ENCODE measurements at regions not wholly inside any gene's neighbourhood (a gene's known extent, or its start where the extent isn't known, plus 50 kb on each side); places are given as distances from the start of the nearest gene placed in this dataset.
A peak's percentile ranks its signal among the peaks of the same experiment; 100 is the strongest.

DNA sequence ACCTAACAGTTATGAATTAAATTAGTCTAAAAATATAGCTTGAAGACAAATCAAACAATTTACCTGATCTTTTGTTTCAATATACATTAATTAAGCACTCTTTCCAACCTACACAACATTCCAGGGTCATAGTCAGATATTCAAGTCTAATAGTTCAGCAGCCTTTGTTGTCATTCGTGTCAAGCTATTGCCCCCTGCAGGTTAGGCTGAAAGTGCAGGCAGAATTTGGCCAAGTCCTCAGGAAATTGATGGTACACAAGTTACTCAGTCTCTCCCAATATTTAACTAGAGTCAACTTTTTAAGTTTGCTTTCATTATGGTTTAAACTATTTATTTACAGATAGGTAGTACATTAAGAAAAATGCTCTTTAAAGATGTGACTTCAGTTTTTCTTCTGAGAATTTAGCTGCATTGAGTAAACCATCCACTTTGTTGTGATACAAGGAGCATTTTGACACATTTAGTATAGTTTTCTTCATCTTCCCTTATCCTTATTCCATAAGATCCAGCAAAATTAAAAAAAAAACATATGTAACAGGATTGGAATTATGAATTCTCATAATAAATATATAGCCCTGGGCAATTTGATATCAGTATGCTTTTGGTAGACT lies 130.3 kb upstream of the DPYD start:
- peak; percentile 88 for TF ChIP-seq CTCF (IDR thresholded peaks at IDR 0.05; ENCODE audit: insufficient read depth, low read length, poor library complexity, severe bottlenecking)
- H3K27me3 ChIP-seq (ENCODE audit: control insufficient read depth, insufficient read depth, low read length): peaks cover 15% of the 10 kb centered on the region
- H3K36me3 ChIP-seq (ENCODE audit: control insufficient read depth, insufficient read depth, low read length): no peaks in the 10 kb centered on the region
- H3K4me3 ChIP-seq (ENCODE audit: low read depth, low read length): no peak overlapping the region
- no peak for DNase-seq (ENCODE audit: low read depth)

DNA sequence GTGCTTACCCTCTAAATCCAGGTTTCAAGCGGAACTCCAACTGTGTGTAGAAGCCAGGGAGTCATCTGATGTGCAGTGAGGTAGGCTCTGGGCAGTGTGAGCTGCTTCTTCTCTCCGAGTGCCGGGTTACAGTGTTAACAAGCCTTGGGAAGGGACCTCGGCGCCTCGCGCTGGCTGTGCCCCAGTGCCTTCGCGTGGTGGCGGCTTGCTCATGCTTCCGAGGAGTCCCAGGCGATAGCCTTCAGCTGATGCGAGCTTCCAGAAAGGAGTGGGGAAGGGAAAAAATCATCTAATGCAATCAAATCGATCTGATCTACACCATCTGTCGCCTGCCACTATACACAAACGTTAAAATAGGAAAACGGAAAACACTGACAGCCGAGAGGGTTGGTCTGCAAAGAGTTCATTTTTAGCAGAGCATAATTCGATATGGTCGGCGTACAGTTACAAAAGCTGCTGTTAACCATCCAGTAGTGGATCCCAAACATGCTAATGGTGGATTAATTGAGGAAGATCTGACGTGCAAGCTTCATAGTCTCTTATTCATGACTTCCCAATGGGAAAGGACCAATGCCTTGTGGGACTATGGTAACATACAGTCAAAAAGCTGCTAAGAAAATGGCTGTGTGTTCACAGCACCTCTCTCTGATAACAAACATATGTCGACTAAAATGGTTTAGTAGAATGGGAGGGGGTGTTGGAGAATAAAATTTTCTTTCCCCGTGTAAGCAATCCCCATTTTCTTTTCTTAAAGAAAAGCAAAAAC lies 128.7 kb upstream of the DPYD start:
- TF ChIP-seq CTCF (IDR thresholded peaks at IDR 0.05; ENCODE audit: insufficient read depth, low read length, poor library complexity, severe bottlenecking): no peak
- no peak for DNase-seq (ENCODE audit: low read depth)
- Histone ChIP-seq H3K36me3 (ENCODE audit: control insufficient read depth, insufficient read depth, low read length) (no peaks in the 10 kb centered on the region), H3K4me3 (ENCODE audit: low read depth, low read length) (no peak overlapping the region), H3K27me3 (ENCODE audit: control insufficient read depth, insufficient read depth, low read length) (peaks cover 24% of the 10 kb centered on the region)

- peaks cover 27% of the 10 kb centered on the region for H3K27me3 ChIP-seq (ENCODE audit: control insufficient read depth, insufficient read depth, low read length)
- TF ChIP-seq CTCF (IDR thresholded peaks at IDR 0.05; ENCODE audit: insufficient read depth, low read length, poor library complexity, severe bottlenecking): no peak
- H3K36me3 ChIP-seq (ENCODE audit: control insufficient read depth, insufficient read depth, low read length): no peaks in the 10 kb centered on the region
- peak overlapping the region; percentile 17 for H3K4me3 ChIP-seq (ENCODE audit: low read depth, low read length)
- no peak for DNase-seq (ENCODE audit: low read depth)
These were observed 128.0 kb upstream of the DPYD start for GRCh38 chr1:98048751-98049325.

GRCh38 chr1:98048244-98048643 lies 127.4 kb upstream of the DPYD start:
- DNase-seq (ENCODE audit: low read depth): no peak
- Histone ChIP-seq H3K36me3 (ENCODE audit: control insufficient read depth, insufficient read depth, low read length) (no peaks in the 10 kb centered on the region), H3K27me3 (ENCODE audit: control insufficient read depth, insufficient read depth, low read length) (peaks cover 27% of the 10 kb centered on the region), H3K4me3 (ENCODE audit: low read depth, low read length) (peak overlapping the region; percentile 17)
- TF ChIP-seq CTCF (IDR thresholded peaks at IDR 0.05; ENCODE audit: insufficient read depth, low read length, poor library complexity, severe bottlenecking): peak; percentile 7

- Histone ChIP-seq H3K36me3 (ENCODE audit: control insufficient read depth, insufficient read depth, low read length) (no peaks in the 10 kb centered on the region), H3K4me3 (ENCODE audit: low read depth, low read length) (no peak overlapping the region), H3K27me3 (ENCODE audit: control insufficient read depth, insufficient read depth, low read length) (peaks cover 27% of the 10 kb centered on the region)
- DNase-seq (ENCODE audit: low read depth): no peak
- no peak for TF ChIP-seq CTCF (IDR thresholded peaks at IDR 0.05; ENCODE audit: insufficient read depth, low read length, poor library complexity, severe bottlenecking)
These were observed 126.3 kb upstream of the DPYD start for GRCh38 chr1:98047171-98047570.

All from kidney epithelial cell (primary cell).